SKM-1 (cell line): ENCODE measurements at regions not wholly inside any gene's neighbourhood (a gene's known extent, or its start where the extent isn't known, plus 50 kb on each side); places are given as distances from the start of the nearest gene placed in this dataset.
"Not testable (repeated sequence)": the region's sequence is repeated elsewhere in the genome, so short reads cannot be mapped to it uniquely, and the experiment has no call there.

Source experiments
- DNase-seq: peaks from one replicate; lab custom pipeline; 2025; ENCODE audit not compliant: unreplicated experiment; lab: John Stamatoyannopoulos, UW

- no peak for DNase-seq
Observed at GRCh38 chr21:17682924-17683323, 70.2 kb upstream of the BTG3 start.

GRCh38 chr21:17679002-17679600 is 66.4 kb upstream of the BTG3 start:
- peak; percentile 40 for DNase-seq

DNA sequence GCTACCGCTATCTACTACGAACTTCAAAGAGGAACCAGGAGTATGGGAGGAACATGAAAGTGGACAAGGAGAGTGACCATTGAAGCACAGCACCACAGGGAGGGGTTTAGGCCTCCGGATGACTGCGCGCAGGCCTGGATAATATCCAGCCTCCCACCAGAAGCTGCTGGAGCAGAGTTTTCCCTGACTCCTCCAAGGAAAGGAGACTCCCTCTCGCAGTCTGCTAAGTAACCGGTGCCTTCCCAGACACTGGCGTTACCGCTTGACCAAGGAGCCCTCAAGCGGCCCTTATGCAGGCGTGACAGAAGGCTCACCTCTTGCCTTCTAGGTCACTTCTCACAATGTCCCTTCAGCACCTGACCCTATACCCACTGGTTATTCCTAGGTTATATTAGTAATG is 64.2 kb upstream of the BTG3 start:
- not testable (repeated sequence) for DNase-seq

- no peak for DNase-seq
Observed at GRCh38 chr21:17674106-17674505, 61.4 kb upstream of the BTG3 start.

DNA sequence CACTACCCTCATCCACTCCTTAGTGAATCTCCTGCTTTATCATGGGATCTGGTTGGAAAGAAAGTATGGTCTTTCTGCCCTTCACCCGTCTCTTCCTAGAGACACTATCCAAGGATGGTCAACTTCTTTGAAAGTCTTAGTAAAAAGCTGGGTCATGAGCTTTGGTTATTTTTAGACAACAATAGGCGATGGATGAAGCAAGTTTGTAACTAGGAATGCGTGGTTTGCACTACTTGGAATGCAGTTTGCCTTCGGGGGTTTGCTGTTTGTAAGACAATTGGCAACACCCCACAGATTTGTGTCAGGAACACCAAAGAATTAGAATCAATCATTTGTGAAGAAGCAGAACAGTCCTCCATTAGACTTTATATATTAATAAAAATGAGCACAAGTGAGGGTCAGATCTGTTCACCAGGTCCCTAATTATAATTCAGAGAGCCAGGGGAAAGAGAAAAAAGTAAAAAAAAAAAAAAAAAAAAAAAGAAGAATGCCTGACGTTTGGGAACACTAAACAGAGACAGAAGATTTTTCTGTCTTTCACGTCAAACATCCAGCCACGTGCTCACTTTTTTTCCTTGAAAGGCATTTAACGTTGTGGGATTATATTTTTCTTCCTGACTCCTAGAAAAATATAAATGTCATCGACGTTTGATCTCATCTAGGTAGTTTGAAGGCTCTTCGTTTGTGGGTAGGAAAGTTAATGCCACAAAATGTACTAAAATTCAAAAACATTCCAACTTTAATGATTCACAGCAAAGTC is 60.7 kb upstream of the BTG3 start:
- DNase-seq = no peak

DNA sequence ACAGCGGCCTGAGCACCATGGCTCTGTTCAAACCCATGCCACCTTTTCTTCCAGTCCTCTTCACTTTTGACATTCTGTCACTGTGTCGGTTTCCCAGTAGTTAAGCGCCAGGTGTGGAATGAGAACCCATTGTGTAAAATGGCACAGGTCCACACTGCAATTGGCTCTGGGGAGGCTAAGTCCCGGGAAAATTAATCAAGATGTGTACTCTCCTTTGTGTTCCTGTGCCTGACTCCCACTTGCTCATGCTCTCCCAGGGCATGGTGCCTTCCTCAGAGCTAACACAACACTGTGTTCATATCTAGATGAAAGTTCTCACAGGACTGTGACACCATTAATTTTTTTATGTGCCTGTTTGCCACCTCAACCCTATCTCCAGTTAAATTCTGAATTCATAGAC is 59.0 kb upstream of the BTG3 start:
- no peak for DNase-seq

DNA sequence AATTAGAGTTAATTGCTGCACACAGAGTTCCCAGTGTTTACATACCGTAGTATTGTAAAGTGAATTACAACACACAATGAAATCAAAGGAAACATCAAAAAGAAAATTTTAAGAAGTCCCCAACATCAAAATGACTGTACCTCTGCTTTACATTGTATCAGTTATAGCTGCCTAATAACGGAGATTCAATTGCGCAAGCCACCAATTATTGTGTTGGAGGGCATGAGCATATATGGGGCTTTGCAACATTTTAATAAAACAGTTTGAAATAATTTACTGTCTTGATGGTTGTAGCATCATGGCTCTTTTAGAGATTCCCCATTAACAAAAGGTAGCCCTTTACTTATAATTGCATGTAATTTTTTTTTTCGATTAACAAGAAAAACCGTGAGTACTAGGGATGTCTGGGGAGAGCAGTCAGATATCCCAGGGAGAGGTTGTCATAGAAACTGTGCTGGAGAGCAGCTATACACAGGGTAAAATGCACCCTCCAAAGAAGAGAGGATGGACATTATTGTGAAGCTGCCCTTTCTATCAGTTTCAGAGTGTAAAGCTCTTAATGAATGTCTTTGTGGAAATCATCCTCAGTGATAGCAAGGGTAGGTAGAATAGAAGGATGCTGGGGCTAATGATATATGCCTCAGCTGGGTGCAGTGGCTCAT is 55.9 kb upstream of the BTG3 start:
- DNase-seq = no peak

DNA sequence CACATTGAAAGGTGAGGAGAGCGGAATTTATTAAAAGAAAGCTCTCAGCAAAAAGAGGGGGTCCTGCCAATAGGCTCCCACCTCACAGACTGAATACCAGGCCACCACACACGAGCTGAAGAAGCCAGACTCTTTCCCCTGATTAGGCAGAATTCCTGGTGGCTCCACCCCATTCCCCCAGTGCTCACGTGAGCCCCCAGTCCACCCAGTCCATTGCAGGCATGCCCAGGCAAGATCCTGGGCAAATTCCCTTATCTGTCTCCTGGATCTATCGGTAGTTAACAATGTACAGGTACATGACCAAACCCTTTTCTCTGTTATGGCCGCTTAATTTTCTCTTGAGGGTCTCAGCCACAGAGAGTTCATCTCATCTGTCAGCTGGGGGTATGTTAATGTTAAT is 54.6 kb upstream of the BTG3 start:
- DNase-seq = no peak
